D721Med (cell line): ENCODE measurements at regions not wholly inside any gene's neighbourhood (a gene's known extent, or its start where the extent isn't known, plus 50 kb on each side); places are given as distances from the start of the nearest gene placed in this dataset.

Experiments
- DNase-seq: peaks from one replicate; pipeline ENCODE4 v3.0.0; 2011; ENCODE audit warnings: low spot score; ENCODE audit not compliant: insufficient read length
- FAIRE-seq: peaks from 2 replicates; lab custom pipeline; 2011; peaks lifted over from hg19 to GRCh38; lab: Jason Lieb, UNC
- TF ChIP-seq, protein P1 (sequence below): IDR thresholded peaks from 2 replicates; pipeline ENCODE4 v1.5.1; 2012; ENCODE audit warnings: mild to moderate bottlenecking, control low read depth; ENCODE audit not compliant: insufficient read depth; ENCODE audit errors: missing control alignments

DNA sequence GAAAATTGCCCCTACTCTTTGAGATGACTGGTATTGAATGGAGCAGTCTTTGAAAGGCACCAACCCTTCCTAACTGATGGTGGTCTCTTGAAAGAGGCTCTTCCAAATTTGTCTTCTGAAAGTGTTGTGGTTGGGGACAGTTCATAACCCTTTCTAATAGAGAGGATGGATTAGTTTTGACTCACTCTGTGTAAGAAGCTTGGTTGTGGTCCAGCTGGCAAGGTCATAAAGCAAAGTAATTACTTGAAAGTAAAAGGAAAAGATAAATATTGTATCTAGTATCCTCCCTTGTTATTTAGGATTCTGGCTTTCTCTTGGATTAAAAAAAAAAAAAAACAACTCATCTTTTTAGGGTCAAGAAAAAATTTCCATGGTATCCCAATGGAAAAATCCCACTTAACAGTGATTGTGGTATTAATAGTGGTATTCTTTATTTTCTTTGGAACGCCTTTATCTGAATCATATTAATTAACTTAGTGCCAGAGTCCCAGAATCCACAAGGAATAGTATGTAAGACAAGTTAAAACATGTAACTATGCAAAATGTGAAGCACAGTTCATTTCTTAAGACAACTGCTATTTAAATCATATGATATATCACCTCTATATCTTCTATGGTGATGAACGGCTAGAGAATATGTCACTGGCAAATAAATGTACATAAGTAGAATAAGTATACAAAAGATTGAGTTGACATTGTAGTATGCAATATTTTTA lies 469.3 kb upstream of the CDIN1 start:
- no peak for DNase-seq
- TF ChIP-seq, protein P1, sequence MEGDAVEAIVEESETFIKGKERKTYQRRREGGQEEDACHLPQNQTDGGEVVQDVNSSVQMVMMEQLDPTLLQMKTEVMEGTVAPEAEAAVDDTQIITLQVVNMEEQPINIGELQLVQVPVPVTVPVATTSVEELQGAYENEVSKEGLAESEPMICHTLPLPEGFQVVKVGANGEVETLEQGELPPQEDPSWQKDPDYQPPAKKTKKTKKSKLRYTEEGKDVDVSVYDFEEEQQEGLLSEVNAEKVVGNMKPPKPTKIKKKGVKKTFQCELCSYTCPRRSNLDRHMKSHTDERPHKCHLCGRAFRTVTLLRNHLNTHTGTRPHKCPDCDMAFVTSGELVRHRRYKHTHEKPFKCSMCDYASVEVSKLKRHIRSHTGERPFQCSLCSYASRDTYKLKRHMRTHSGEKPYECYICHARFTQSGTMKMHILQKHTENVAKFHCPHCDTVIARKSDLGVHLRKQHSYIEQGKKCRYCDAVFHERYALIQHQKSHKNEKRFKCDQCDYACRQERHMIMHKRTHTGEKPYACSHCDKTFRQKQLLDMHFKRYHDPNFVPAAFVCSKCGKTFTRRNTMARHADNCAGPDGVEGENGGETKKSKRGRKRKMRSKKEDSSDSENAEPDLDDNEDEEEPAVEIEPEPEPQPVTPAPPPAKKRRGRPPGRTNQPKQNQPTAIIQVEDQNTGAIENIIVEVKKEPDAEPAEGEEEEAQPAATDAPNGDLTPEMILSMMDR, result no peak
- FAIRE-seq, result no peak

DNA sequence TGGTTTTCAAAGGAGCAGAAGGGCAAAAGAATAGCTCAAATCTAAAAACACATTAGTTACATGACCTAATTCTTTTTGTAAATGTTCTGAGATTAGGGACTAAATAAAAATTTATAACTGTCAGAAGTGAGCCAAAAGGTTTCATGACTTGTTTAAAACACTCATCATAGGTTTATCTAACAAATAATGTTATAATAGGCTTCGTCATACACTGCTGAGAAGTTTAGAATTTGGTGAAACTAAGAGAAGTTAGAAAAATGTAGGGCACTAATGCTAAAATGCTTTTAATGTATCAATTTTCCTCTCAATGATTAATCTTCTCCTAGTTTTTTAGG lies 468.8 kb upstream of the CDIN1 start:
- FAIRE-seq, result no peak
- DNase-seq, result no peak
- TF ChIP-seq, protein P1, result no peak

DNA sequence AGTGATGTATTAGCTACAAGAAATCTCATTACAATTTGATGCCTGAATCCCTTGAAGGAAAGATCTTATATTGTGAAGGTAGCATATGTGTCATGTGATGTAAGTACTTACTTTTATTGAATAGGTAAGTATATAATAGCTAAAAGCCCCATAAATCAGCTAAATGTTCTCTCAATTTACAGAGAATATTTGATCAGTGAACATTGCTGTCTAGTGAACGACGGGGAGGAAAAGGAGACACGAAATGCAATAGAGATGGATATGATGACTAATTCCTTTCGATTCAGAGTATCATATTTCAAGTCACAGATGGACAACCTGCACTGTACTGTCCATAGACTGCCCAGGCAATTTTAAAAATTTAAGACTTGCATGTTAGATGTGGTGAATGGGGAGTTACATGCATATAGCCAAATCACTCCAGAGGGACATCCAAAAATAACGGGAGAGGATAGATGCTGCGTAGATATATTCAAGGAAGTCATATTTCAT lies 462.1 kb upstream of the CDIN1 start:
- TF ChIP-seq, protein P1, result no peak
- DNase-seq (no peak), FAIRE-seq (no peak)

DNA sequence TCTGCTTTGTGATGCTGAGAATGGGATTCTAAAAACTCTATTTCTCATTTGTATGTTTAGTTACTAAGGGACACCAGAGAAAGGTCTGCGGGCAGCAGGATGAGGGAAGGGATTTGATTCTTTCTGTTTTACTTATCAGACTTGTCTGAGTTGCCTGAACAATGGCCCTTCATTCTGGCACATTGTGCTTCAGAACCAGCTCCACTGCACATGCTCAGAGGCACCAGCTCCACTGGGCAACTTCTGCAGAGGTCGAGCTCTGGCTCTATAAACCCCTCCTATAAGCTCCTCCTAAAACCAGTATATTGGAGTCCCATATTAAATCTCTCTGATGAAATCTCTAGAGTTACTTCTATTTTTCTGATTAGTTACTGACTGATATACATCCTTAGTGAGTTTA lies 453.2 kb upstream of the CDIN1 start:
- DNase-seq (no peak), FAIRE-seq (no peak)
- TF ChIP-seq, protein P1, result no peak

DNA sequence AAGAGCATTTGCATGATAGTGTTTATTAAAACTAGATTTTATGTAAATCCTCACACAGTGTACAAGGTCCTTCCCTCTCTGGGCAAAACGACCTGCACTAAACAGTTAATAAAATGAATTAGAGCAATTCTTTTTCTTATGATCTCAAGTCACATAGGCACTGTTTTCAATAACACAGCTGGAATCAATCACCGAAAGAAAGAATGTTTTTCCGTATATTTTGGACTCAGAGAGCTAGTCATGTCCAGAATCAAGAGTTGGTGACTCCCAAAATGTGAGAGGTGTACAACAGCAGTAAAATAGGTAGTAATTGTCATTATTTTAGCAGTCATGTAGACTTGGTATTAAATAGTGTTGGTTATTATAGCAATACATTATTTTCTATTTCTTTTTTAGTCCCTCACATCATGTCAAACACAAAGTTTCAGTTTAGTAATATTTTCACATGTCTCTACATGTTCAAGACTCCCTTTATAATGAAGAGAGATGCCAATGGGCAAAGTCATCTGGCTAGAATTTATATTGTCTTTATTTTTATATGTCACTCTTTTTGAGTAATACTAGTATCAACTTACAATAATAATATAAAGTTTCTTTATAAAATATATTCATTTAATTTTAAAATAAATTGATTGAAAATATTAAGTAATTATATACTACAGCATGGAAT lies 448.6 kb upstream of the CDIN1 start:
- TF ChIP-seq, protein P1, result no peak
- DNase-seq (no peak), FAIRE-seq (no peak)

DNA sequence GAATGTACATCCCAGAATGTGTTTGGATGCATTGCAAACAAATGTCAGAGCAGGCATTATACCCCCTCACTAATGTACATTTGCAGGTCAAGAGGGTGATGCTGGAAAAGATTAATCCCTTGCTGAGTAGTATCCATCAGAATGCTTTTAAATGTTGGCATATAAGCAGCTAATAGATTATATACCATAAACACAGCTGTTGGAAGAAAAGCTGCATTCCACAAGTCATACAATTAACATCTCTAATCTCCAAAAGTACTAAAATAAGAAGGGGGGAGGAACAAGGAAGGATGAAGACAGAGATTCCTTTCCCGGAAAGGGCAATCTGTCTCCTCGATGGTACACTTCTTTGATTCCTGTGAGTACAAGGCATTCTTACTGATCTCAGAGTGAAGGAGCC lies 445.7 kb upstream of the CDIN1 start:
- no peak for FAIRE-seq
- TF ChIP-seq, protein P1, result no peak
- no peak for DNase-seq

DNA sequence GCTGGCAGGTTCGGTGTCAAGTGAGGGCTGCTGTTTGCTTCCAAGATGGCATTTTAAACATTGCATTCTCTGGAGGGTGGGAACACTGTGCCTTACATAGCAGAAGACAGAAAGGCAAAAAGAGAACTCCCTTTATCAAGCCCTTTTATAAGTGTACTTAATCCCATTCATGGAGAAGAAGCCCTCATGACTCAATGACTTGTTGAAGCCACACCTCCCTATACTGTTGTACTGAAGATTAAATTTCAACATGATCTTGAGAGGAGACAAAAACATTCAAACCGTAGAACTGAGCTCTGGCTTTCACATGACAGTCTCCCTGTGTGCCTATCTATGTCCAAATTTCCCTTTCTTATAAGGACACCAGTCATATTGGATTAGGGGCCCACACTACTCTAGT lies 443.4 kb upstream of the CDIN1 start:
- TF ChIP-seq, protein P1, result no peak
- FAIRE-seq (no peak), DNase-seq (no peak)
